ENCODE measurements at regions not wholly inside any gene's neighbourhood (a gene's known extent, or its start where the extent isn't known, plus 50 kb on each side); places are given as distances from the start of the nearest gene placed in this dataset.

- no peak for DNase-seq (ENCODE audit: low read depth)
- no peak for TF ChIP-seq CTCF (IDR thresholded peaks at IDR 0.05; ENCODE audit: control insufficient read depth, extremely low read depth, insufficient read depth)
- no peak overlapping the region for H3K4me3 ChIP-seq (ENCODE audit: low read depth, low read length)
Observed at GRCh38 chr12:123100882-123101281, 50.0 kb downstream of the PITPNM2 start.

- no peak overlapping the region for H3K4me3 ChIP-seq (ENCODE audit: low read depth, low read length)
- no peak for DNase-seq (ENCODE audit: low read depth)
- no peak for TF ChIP-seq CTCF (IDR thresholded peaks at IDR 0.05; ENCODE audit: control insufficient read depth, extremely low read depth, insufficient read depth)
Observed at GRCh38 chr12:123100450-123100849, 50.4 kb downstream of the PITPNM2 start.

- no peak for DNase-seq (ENCODE audit: low read depth)
- H3K4me3 ChIP-seq (ENCODE audit: low read depth, low read length) = no peak overlapping the region
- no peak for TF ChIP-seq CTCF (IDR thresholded peaks at IDR 0.05; ENCODE audit: control insufficient read depth, extremely low read depth, insufficient read depth)
Observed at GRCh38 chr12:123099560-123100192, 51.2 kb downstream of the PITPNM2 start.

- no peak overlapping the region for H3K4me3 ChIP-seq (ENCODE audit: low read depth, low read length)
- DNase-seq (ENCODE audit: low read depth) = no peak
- no peak for TF ChIP-seq CTCF (IDR thresholded peaks at IDR 0.05; ENCODE audit: control insufficient read depth, extremely low read depth, insufficient read depth)
Observed at GRCh38 chr12:123098780-123099179, 52.1 kb downstream of the PITPNM2 start.

- no peak for DNase-seq (ENCODE audit: low read depth)
- TF ChIP-seq CTCF (IDR thresholded peaks at IDR 0.05; ENCODE audit: control insufficient read depth, extremely low read depth, insufficient read depth) = no peak
- H3K4me3 ChIP-seq (ENCODE audit: low read depth, low read length) = no peak overlapping the region
Observed at GRCh38 chr12:123097561-123098084, 53.3 kb downstream of the PITPNM2 start.

GRCh38 chr12:123096741-123097140, 54.1 kb downstream of the PITPNM2 start:
- TF ChIP-seq CTCF (IDR thresholded peaks at IDR 0.05; ENCODE audit: control insufficient read depth, extremely low read depth, insufficient read depth) = no peak
- DNase-seq (ENCODE audit: low read depth) = no peak
- no peak overlapping the region for H3K4me3 ChIP-seq (ENCODE audit: low read depth, low read length)

GRCh38 chr12:123096182-123096581, 54.7 kb downstream of the PITPNM2 start:
- no peak for TF ChIP-seq CTCF (IDR thresholded peaks at IDR 0.05; ENCODE audit: control insufficient read depth, extremely low read depth, insufficient read depth)
- H3K4me3 ChIP-seq (ENCODE audit: low read depth, low read length) = no peak overlapping the region
- DNase-seq (ENCODE audit: low read depth) = no peak

Data from LNCaP clone FGC (cell line).